SK-N-SH (cell line): ENCODE measurements at regions not wholly inside any gene's neighbourhood (a gene's known extent, or its start where the extent isn't known, plus 50 kb on each side); places are given as distances from the start of the nearest gene placed in this dataset.

Experiments used
- CHD2 ChIP-seq: fragments of 150-350 bp; IDR thresholded peaks from 2 replicates; pipeline ENCODE4 v1.6.1; 2018; ENCODE audit warnings: low read length; ENCODE audit not compliant: partially characterized antibody
- CTCF ChIP-seq: fragments of 200-600 bp; sonication (generic); IDR thresholded peaks from 2 replicates; pipeline ENCODE4 v1.6.1; 2017; ENCODE audit warnings: antibody characterized with exemption, mild to moderate bottlenecking, moderate library complexity
- ELF1 ChIP-seq: IDR thresholded peaks from 2 replicates; pipeline ENCODE4 v1.4.0; 2012
- EP300 ChIP-seq, 2 experiments: IDR thresholded peaks; 2 replicates each; pipeline versions ENCODE4 v1.4.0 to v1.6.1; 2012; ENCODE audit warnings: borderline replicate concordance in 1 of 2, low read depth in 1 of 2, low read length in 1 of 2
- FOXM1 ChIP-seq: IDR thresholded peaks from 2 replicates; pipeline ENCODE4 v1.4.0; 2012; ENCODE audit warnings: low read depth, mild to moderate bottlenecking
- JUND ChIP-seq: IDR thresholded peaks from 2 replicates; pipeline ENCODE4 v1.4.0; 2012
- MAX ChIP-seq: IDR thresholded peaks from 2 replicates; pipeline ENCODE4 v1.4.0; 2012; ENCODE audit warnings: low read depth
- MXI1 ChIP-seq: IDR thresholded peaks from 2 replicates; pipeline ENCODE4 v1.6.1; 2012; ENCODE audit warnings: mild to moderate bottlenecking, low read depth, low read length, improper control_type of control experiment
- POLR2AphosphoS5 ChIP-seq: IDR thresholded peaks from 2 replicates; pipeline ENCODE4 v1.6.1; 2012; ENCODE audit warnings: low read depth, low read length
- RCOR1 ChIP-seq: fragments of 150-350 bp; IDR thresholded peaks from 2 replicates; pipeline ENCODE4 v1.6.1; 2017; ENCODE audit warnings: antibody characterized with exemption, low read length
- REST ChIP-seq: IDR thresholded peaks from 2 replicates; pipeline ENCODE4 v1.6.1; 2012; ENCODE audit warnings: mild to moderate bottlenecking, low read depth, low read length, moderate library complexity
- TF ChIP-seq, protein P1 (sequence below): IDR thresholded peaks from 2 replicates; pipeline ENCODE4; 2012
- TF ChIP-seq, protein P2 (sequence below): IDR thresholded peaks from 2 replicates; pipeline ENCODE4 v1.4.0; 2012; ENCODE audit warnings: low read depth, borderline replicate concordance

- TF ChIP-seq, protein P1, sequence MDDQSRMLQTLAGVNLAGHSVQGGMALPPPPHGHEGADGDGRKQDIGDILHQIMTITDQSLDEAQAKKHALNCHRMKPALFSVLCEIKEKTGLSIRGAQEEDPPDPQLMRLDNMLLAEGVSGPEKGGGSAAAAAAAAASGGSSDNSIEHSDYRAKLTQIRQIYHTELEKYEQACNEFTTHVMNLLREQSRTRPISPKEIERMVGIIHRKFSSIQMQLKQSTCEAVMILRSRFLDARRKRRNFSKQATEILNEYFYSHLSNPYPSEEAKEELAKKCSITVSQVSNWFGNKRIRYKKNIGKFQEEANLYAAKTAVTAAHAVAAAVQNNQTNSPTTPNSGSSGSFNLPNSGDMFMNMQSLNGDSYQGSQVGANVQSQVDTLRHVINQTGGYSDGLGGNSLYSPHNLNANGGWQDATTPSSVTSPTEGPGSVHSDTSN, result no peak
- TF ChIP-seq CTCF (no peak), JUND (no peak), RCOR1 (no peak), MXI1 (no peak), CHD2 (no peak), EP300 (IDR thresholded peaks at IDR 0.05; ENCODE audit: borderline replicate concordance in 1 of 2, low read depth in 1 of 2, low read length in 1 of 2) (no peak), MAX (no peak), REST (no peak), POLR2AphosphoS5 (no peak), ELF1 (no peak), FOXM1 (no peak)
- TF ChIP-seq, protein P2, sequence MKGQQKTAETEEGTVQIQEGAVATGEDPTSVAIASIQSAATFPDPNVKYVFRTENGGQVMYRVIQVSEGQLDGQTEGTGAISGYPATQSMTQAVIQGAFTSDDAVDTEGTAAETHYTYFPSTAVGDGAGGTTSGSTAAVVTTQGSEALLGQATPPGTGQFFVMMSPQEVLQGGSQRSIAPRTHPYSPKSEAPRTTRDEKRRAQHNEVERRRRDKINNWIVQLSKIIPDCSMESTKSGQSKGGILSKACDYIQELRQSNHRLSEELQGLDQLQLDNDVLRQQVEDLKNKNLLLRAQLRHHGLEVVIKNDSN, result no peak
Observed at GRCh38 chr21:16667395-16667794, 845.4 kb upstream of the CXADR start.
